GM19351 (cell line): ENCODE measurements at regions not wholly inside any gene's neighbourhood (a gene's known extent, or its start where the extent isn't known, plus 50 kb on each side); places are given as distances from the start of the nearest gene placed in this dataset.
"Not testable (repeated sequence)": the region's sequence is repeated elsewhere in the genome, so short reads cannot be mapped to it uniquely, and the experiment has no call there.

Experiments used
- ATAC-seq: cut with Tn5 transposase; IDR thresholded peaks from one replicate; pipeline ENCODE4 v1.9.1; 2021; ENCODE audit warnings: mild to moderate bottlenecking, moderate library complexity; ENCODE audit not compliant: unreplicated experiment

DNA sequence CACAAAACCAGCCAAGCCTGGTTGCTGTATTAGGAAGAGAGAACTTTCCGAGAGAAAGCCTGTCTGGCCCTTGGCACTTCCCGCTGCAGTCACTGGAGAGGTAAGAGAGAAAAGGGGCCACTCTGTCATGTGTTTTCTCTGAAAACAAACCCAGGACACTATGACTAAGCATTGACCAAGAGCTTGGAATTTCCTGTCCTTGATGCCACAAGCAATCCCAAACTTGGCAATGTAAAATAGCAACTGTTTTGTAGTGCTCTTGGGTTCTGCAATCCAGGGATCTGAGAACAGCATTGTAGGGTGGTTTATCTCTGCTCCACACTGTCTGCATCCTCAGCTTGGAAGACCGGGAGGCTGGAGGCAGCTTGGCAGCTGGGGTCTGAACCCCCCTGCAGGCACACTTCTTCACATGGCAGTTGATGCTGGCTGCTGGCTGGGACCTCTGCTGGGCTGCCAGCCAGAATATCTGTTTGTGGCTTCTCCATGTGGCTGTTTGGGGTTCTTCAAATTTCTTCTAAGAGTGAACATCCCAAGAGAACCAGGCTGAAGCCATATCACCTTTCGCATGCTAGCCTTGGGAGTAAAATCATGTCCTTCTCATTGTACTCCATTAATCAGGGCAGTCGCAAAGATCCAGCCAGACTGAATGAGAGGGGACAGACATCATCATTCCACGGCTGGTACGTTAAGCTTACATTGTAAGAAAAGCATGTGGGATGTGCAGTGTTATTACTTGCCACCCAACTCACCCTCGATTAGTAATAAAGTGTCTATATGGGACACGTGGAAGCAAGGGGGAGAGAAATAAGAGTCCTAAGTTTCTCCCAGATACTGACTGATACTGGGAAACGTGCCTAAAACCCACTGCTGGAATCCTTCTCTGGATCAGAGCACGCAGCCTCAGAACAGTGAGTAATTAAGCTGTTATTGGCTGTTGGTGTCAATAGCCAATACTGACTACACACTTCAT lies 537.4 kb upstream of the B3GAT1 start:
- ATAC-seq, result no peak

DNA sequence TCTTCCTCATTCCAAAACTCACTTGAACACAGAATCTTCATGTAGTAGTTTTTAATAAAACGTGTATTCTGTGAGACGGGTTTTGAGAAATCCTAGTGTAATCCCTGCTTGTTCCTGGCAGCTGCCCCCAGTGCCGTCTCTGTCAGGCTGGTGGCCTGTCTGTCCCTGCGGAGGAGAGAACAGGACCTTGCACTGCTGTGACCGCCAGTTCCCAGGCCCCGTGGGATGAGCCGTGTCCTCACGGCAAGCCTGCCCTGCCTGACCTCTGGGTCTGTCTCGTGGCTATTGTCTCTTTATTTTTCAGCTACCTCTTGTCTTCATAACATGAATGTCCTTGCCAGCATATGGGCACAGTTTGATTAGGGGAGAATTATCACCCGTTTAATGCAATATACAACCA lies 535.5 kb upstream of the B3GAT1 start:
- no peak for ATAC-seq

DNA sequence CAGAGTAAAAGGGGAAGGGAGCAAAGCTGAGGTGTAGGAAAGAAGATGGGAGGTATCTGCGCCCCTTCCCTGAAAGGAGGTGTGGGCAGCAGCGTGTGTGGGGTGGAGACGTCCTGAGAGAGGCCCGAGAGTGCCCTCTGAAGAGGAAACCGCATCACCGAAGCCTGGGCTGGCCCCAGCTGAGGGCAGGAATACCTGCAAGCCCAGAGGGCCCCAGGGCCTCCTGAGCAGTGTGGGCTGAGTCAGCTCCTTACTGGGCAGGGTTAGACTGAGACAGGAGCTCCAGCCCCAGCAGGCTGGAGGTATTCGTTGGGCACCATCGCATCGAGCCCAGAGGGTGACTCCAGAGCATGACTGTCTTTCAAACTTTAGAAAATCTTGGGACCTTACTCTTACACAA lies 534.0 kb upstream of the B3GAT1 start:
- ATAC-seq, result no peak

DNA sequence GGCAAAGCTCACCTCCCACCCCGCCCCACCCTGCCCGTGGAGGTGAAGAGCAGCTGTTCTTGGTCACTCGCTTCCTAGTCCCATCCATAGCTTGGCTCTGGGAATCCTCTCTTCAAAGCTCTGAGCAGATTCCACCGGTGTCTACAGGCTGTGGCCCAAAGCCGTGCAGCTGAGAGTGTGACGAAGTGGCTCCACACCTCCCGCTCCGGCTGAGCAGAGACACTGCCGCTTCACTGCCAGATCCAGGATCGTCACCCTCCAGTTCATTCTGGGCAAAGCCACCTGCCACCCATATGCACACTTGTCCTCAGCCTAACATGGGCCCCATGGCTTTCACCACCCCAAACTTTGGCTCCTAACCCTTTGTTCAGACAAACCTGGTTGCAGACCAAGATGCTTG lies 532.9 kb upstream of the B3GAT1 start:
- ATAC-seq, result no peak

DNA sequence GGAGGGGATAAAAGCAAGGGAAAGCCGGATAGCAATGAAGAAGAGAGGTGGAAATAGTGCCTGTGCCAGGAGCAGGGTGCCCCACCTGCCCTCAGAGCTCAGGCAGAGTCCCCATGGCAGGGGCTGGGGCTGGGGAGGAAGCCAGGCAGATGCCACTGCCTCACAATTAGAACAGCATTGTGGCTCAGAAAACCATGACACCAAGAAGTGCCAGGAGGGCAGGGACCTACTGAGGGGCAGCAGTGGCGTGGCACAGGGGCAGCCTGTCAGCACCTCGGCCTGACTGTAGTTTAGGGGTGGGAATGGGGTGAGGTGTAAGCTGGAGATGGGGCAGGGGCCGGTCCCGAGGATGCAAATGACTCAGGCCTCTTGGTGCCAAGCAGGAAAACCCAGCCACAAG lies 532.1 kb upstream of the B3GAT1 start:
- no peak for ATAC-seq

DNA sequence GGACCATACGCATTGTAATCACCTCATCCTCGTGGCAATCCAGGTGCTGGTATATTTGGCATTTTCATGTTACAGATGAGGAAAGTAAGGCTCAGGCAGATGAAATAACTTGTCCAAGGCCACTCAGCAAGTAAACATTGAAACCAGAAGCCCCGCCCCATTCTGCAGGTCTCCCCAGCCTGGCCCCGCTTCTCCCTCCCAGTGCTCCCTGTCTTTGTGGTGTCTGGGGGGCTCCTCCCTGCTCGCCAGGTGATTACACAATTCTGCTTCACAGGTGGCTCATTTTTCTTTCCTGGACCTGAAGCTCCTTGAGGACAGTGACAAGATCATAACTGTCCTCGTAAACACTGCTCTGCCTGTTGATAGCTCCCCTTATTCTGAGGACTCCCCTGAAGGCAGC lies 531.5 kb upstream of the B3GAT1 start:
- ATAC-seq, result no peak

DNA sequence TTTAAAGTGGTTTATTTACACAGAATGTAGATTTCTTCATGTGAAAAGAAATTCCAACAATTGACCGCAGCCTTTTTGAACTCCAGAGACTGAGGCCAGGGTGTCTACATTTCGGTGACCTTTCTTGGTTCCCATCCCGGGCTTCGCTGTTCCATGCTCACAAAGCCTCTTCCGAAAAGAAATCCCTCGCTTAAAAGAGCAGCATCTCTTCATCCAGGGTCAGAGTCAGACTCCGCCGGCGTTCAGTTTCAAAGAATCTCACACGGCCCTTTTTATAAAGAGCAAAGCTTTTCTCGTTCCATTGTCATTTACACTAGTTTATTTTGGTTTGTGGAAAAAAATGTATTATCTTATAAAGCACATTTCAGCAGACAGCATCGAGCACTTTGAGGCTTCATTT lies 530.6 kb upstream of the B3GAT1 start:
- no peak for ATAC-seq

DNA sequence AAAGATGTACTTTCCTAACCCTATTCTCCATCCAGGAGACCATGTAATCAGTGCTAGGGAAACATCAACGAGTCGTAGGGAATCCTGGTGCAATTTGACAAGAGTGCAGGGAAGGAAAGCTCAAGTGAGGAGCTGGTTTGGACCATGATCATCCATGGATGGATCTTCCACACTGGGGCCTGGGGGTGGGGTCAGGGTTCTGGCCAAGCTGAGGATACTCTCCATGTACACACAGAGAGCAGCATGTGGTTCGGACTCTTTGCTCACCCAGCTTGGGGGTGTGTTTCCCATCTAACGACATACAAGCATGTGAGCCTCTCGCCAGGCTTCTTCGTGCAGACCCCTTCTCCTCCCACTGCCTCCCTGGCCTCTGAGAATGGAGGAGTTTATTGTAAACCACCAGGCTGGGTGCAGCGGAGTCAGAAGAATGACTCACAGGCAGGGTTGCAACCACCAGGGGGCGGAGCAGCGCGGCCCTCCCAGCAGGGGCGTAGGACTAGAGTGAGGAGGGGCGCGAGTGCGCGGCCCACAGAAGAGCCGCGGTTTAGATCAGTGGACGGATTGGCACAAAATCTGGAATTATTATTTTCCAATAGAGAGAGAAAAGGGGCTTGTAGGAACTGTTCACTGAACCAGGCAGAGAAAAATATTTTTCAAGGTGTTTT lies 530.0 kb upstream of the B3GAT1 start:
- ATAC-seq, result not testable (repeated sequence)

DNA sequence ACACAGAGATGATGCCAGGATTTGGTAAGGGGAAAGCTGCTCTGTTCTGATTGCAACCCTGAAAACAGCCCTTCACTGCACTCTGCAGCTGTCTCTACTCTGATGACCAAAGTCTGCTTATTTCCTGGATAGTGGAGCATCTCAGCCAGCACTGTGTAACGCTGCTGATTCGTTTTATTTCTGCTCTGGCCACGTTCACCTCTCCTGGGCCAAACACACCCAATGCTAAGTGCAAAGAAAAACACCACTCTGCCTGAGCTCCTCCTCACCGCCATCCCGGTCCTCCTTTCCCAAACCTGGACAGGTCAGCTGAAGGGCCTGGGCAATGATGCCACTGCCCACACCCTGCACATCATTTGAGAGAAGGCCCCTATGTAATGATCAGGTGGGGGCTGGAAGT lies 529.3 kb upstream of the B3GAT1 start:
- ATAC-seq, result no peak

DNA sequence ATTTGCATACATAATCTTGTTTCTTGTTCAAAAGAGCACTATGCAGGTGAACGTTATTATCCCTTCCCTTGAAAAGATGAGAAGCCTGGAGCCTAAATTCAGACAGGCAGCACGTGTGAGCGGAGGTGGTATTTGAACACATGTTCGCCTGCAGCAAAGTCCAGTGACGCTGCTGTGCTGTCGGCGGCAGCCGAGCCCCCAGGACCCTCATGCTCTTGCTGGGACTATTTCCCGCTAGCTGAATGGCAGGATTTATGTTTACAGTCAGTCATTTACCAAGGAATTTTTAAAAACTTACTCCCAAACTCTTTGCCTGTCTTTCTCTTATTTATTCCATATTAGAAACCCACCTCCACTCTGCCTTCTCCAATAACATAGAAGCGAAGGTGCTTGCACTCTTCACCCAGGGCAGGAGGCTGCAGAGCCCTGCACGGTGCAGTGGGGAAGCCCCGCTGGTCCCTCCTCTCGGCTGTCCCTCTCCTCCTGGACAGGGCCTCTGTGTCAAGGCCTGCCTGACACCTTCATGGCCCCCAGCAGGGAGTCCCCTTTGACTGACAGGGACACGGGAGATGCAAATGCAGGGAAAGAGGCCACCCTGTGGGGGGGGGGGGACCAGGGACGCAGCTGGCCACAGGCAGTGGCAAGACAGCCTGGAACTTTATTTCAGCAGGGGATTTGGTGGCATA lies 528.5 kb upstream of the B3GAT1 start:
- no peak for ATAC-seq

DNA sequence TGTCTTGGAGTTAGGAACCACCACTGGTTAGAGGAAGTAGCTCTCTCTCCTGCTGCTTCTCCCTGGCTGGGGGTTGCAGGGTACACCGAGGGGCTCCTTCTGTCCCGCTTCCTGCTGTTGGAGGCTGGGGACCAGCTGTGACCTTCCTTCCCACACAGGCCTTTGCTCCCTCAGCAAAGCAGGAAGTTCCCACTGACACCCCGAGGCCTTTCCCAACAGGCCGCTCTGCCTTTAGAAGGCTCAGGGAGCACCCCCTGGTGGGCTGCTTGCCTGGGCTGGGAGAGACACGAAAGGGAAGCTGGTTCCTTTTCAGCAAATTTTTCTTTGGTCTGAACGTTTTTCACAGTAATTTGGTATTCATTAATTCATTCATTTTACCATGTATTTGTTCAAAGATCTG lies 527.9 kb upstream of the B3GAT1 start:
- ATAC-seq, result no peak

DNA sequence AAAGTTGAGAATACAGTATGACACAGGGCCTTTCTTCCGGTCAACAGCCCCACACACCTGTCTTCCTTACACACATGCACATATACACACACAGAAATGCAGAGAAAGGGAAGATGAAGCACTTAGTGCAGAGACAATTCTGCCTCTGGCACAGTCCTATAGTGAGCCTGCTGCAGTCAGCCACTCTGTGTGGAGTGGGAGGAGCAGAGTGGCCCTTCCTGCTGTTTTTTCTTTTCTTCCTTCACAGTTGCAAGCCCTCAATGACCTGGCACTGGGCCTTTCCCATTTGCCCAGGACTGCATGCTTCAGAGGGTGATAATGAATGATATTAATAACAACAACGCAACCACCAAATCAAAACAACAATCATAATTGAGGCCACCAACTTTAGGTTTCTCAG lies 527.0 kb upstream of the B3GAT1 start:
- no peak for ATAC-seq

DNA sequence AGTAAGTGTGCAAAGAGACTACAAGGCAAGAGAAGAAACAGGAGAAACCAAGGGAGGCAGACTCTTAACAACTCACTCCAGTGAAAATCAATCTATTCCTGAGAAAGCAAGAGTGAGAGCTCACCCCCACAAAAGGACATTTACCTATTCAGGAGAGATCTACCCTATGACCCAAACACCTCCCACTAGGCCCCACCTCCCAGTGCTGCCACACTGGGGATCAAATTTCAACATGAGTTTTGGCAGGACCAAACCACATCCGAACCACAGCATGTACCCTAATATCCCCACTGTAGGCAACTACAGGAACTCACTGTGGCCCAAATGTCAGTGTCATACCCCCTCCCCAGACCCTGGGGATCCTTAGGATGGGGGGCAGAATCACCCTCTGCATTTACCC lies 526.2 kb upstream of the B3GAT1 start:
- ATAC-seq, result no peak

DNA sequence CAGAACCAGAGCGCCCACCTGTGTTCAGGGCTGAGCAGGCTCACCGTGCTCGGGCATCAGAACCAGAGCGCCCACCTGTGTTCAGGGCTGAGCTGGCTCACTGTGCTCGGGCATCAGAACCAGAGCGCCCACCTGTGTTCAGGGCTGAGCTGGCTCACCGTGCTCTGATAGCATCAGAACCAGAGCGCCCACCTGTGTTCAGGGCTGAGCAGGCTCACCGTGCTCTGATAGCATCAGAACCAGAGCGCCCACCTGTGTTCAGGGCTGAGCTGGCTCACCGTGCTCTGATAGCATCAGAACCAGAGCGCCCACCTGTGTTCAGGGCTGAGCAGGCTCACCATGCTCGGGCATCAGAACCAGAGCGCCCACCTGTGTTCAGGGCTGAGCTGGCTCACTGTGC lies 525.2 kb upstream of the B3GAT1 start:
- ATAC-seq, result not testable (repeated sequence)

DNA sequence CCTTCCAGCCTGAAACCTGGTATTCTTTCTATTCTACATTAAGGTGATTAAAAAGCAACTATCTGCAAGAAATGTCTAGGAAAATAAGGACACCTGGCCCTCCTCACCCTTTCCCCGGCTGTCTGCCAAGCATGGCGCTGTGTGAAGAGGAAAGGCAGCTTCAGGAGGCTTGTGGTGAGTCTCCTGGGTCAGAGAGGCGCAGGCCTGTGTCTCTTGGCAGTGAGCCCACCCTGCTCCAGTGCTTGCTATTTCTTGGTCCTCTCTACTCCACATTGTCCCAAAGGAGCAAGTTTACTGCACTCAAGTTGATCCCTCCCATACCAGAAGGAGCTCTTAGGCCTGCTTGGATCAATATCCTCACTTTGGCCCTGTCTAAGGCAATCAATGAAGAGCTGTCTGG lies 520.7 kb upstream of the B3GAT1 start:
- ATAC-seq, result no peak

DNA sequence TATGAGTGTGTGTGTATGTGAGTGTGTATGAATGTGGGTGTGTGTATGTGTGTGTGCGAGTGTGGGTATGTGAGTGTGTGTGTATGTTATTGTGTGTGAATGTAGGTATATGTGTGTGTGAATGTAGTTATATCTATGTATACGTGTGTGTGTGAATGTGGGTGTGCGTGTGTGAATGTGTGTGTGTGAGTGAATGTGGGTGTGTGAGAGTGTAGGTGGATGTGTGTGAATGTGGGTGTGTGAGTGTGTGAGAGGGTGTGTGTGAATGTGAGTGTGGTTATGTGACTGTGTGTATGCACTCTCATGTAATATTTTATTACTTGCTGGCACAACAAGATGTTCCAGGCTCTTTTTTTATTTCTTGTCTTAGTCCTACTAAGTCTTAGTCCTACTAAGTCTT lies 513.4 kb upstream of the B3GAT1 start:
- no peak for ATAC-seq

DNA sequence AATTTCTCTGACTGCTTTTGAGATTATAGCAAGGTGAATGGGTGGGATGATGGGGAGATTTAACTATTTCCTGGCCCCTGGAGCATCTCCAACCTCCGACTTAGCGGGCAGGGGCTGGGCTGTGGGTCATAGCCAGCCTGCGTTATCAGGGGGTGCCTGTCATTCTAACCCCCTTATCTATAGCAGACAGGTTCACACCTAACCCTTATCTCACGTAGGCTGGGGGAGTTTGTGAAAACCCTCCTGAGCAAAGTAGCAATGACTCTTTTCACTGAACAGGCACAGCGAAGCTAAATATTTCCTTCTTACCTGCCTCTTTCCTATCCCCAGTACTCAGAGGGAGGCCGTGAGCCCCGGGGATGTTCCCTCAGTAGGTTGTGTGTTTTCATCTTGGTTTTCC lies 511.4 kb upstream of the B3GAT1 start:
- no peak for ATAC-seq

DNA sequence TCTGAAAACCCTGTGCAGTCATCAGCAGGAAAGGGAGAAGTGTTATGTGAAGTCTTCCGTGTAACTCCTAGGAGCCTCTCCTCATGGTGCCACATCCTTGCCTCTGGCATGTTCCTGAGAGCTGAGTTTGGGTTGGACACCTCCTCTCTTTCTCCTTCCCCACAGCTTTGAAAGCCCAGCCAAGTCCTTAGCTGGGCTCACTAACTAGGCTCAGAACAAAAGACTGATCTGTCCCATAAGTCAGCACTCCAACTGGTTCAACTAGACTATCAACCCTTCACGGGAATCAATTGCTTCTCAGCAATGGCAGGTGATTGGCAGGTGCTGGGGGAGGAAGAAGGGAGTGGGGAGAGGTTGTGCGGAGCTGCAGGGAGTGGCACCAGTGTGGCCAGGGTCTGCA lies 509.9 kb upstream of the B3GAT1 start:
- no peak for ATAC-seq

DNA sequence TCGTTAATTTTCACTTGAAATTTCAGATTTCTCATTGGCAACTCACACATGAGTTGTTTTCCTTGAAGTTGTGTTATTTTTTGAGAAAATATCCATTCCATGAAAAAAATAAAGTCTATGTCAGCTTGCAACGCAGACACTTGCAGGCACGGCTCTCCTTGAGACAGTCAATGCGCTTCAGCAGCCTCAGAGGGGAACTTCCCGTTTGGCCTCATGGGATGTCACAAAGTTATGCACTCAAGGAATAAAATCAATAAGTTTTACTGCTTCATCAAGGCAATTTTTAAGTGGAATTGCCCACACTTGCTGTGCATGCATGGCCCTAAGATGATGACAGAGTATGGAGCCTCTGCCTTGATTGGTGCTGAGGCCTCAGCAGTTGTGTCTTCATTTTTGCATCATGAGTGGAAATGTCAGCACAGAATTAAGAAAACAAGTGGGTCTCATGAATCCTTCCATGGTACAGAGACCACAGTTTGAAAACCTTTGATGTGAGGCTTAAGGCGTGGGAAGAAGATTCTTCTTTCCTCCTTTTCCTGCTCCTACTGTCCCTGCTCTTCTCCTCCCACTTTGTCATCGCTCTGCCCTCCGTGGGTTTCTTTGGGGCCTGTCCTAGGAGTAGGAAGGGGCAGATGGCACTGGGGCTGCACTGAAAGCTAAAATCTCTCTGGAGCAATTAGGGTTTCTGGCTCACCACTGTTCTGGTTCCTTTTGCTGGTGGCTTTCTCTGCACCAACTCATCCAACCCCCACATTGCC lies 509.0 kb upstream of the B3GAT1 start:
- ATAC-seq, result no peak

DNA sequence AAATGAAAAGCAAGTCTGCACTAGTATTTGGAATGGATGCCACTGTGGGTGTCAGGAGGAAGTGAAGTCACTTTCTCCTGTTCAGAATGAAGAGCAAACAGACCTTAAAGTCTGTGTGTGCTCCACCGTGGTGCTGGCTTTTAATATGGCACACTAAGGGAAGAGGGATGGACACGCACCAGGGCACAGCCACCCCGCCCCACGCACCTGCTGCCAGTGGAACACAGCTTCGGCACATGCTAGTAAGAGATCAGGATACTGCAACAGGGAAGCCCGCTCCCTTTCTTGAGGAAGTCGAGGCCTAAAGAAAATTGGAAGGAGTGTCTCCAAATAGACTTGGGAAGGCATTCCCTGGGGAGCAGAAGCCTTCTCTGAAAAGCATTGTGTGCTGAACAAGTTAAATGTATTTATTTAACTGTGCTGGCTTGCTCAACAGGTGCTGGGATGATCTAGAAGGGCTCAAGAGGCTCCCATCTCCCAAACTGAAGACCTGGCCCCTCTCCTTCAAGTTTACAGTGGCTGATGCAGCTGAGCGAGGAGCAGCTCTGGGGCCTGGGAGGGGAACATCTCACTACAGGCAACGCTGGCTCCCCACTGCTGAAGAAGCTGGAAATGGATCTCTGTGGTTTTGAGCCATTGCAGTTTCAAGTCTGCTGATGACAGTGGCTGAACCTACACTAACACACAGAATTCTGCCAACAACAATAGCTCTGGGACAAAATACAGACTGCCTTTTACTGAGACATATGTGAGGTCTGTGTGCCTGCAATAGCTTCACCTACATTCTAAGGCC lies 504.6 kb upstream of the B3GAT1 start:
- ATAC-seq, result no peak
